Type B pancreatic cell (in vitro differentiated cells): ENCODE measurements at regions not wholly inside any gene's neighbourhood (a gene's known extent, or its start where the extent isn't known, plus 50 kb on each side); places are given as distances from the start of the nearest gene placed in this dataset.

Experiments
- DNase-seq: peaks from one replicate; pipeline ENCODE4 v3.0.0; 2021; ENCODE audit warnings: mixed read lengths; ENCODE audit not compliant: unreplicated experiment; ENCODE audit errors: extremely low spot score
- H3K27ac Mint-ChIP-seq: 2 replicates; pipeline ENCODE4 v1.8.0; 2021; ENCODE audit warnings: mild to moderate bottlenecking, mixed read lengths
- H3K27me3 Mint-ChIP-seq: 2 replicates; pipeline ENCODE4 v1.8.0; 2021; ENCODE audit warnings: mixed read lengths
- H3K36me3 Mint-ChIP-seq: 2 replicates; pipeline ENCODE4 v1.8.0; 2021; ENCODE audit warnings: mixed read lengths
- H3K4me1 Mint-ChIP-seq: one replicate; pipeline ENCODE4 v1.8.0; 2021; ENCODE audit warnings: mixed read lengths; ENCODE audit not compliant: unreplicated experiment
- H3K4me3 Mint-ChIP-seq: 2 replicates; pipeline ENCODE4 v1.8.0; 2021; ENCODE audit warnings: mild to moderate bottlenecking, mixed read lengths
- H3K9me3 Mint-ChIP-seq: 2 replicates; pipeline ENCODE4 v1.8.0; 2021; ENCODE audit warnings: mixed read lengths
- TF ChIP-seq, protein P1 (sequence below): fragments of 200-600 bp; sonication (generic); conservative IDR thresholded peaks from 2 replicates; pipeline ENCODE4 v1.5.0; 2021; ENCODE audit warnings: antibody characterized with exemption, mild to moderate bottlenecking

DNA sequence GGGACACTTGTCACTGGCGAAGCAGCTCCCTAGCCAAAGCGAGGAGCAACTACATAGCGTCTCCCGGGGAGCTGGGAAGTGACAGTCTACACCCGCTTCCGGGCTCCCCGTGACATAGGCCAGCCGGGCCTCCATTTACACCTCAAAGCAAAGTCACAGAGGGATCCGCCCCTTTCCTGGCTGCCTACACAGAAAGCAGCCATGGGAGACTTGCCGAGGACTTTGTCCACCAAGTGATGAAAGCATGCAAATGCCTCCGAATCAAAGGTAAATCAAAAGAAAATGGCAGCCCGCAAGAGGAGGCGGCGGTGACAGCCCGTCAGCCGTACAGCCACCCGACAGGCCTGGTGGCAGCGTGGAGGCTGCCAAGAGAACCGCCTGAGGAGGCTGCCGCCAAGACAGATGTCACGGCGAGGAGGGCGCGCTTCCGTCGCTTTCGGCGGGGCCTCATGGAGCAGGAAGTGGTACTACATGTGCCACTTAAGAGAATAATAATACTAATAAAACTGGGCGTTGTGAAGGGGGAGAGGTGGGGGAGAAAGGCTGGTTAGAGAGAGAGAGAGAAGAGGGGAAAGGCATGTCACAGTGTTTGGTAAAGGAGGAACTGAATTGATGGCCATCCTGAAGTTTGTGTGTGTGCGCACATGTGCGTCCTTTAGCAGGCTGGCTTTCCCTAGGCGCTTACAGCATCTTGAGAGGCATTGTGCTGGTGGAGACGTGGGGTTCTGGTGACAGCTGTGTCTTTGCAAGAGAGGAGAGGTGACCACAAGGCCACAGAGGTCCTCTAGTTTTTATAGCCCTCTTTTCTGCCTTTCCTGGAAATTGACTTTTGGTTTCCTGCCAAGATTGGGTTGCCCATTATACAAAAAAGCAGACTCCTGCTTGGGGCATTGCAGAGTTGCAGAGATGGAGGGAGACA is 661.7 kb downstream of the VRK1 start:
- peaks cover 17% of the 10 kb centered on the region for H3K4me1 Mint-ChIP-seq
- no peak for DNase-seq
- peak overlapping the region; percentile 46 for H3K27ac Mint-ChIP-seq
- TF ChIP-seq, protein P1, sequence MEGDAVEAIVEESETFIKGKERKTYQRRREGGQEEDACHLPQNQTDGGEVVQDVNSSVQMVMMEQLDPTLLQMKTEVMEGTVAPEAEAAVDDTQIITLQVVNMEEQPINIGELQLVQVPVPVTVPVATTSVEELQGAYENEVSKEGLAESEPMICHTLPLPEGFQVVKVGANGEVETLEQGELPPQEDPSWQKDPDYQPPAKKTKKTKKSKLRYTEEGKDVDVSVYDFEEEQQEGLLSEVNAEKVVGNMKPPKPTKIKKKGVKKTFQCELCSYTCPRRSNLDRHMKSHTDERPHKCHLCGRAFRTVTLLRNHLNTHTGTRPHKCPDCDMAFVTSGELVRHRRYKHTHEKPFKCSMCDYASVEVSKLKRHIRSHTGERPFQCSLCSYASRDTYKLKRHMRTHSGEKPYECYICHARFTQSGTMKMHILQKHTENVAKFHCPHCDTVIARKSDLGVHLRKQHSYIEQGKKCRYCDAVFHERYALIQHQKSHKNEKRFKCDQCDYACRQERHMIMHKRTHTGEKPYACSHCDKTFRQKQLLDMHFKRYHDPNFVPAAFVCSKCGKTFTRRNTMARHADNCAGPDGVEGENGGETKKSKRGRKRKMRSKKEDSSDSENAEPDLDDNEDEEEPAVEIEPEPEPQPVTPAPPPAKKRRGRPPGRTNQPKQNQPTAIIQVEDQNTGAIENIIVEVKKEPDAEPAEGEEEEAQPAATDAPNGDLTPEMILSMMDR = no peak
- H3K36me3 Mint-ChIP-seq = no peaks in the 10 kb centered on the region
- H3K27me3 Mint-ChIP-seq = peaks cover 25% of the 10 kb centered on the region
- H3K4me3 Mint-ChIP-seq = peak overlapping the region; percentile 79
- no peaks in the 10 kb centered on the region for H3K9me3 Mint-ChIP-seq

DNA sequence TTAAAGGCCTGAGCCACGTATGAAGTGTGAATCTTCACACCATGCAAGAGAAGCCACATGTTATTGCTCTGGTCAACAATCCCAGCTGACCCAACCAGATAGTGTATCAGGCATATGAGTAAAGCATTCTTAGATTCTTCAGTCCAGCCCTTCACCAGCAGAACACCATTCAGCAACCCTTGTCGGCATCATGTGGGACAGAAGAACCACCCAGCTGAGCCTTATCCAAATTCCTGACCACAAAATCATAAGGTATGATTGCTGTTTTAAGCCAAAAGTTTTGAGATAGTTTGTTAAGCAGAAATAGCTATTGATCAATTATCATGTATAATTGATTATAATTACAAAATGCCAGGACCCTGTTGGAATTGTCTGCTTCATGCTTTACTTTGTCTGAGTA is 664.9 kb downstream of the VRK1 start:
- Mint-ChIP-seq H3K9me3 (no peaks in the 10 kb centered on the region), H3K36me3 (no peaks in the 10 kb centered on the region), H3K4me3 (no peak overlapping the region), H3K4me1 (peaks cover 17% of the 10 kb centered on the region), H3K27ac (no peak overlapping the region), H3K27me3 (peaks cover 36% of the 10 kb centered on the region)
- TF ChIP-seq, protein P1 = no peak
- DNase-seq = no peak

DNA sequence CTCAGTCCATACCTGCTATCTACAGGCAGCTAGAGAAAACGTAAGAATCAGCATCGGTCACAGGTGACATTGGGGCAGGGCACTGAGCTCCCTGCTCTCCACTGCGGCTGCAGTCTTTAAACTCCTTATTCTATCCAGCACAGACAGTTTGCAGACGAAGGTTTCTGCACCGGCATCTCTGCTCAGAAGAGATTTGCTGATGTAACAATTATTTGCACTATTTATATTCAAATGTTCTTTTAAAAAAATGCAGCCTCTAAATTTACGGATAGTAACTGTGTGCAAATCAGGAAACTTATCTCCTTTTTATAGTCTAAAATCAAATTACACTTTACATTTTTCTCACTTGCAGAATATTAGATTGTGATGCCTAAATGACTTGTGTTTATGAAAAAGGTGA is 671.0 kb downstream of the VRK1 start:
- no peak overlapping the region for H3K4me3 Mint-ChIP-seq
- DNase-seq = no peak
- H3K4me1 Mint-ChIP-seq = no peaks in the 10 kb centered on the region
- TF ChIP-seq, protein P1 = no peak
- no peaks in the 10 kb centered on the region for H3K36me3 Mint-ChIP-seq
- H3K27me3 Mint-ChIP-seq = peaks cover 43% of the 10 kb centered on the region
- no peaks in the 10 kb centered on the region for H3K9me3 Mint-ChIP-seq
- no peak overlapping the region for H3K27ac Mint-ChIP-seq

DNA sequence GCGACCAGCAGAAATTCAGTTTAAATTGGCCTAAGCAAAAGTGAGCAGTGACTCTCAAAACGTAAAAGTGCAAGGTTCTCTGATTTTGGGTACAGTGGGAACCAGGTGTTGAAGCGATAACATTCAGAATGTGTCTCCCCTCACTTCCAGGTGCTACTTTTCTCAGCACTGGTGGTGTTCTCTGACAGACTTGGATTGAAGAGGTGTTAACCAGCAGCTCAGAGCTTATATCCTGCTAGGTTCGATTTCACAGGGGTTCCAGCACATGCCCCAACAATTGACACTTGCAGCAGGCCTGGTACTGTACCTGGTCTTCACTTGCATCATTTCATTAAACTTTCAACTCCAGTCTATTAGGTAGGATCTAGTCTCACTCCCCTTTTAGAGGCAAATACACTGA is 680.2 kb downstream of the VRK1 start:
- Mint-ChIP-seq H3K9me3 (no peaks in the 10 kb centered on the region), H3K4me1 (peaks cover 1% of the 10 kb centered on the region)

DNA sequence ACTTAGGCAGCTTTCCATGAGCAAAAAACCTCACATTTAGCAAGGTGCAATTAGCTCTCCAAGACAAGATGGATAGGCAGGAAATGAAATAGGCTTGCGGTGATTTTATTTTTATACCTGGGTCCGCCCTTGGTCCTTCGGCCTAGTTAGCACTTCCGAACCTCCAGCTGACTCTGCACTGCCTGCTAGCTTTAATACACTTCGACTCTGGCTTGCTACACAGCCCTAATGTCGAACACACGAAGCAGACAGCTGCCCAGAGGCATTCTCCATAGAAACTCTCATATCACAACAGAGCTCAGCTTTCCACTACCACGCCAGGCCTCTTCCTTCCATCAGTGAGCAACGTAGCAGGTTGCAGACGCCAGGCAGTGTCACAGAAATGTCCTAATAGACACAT is 688.0 kb downstream of the VRK1 start:
- Mint-ChIP-seq H3K27ac (no peak overlapping the region), H3K9me3 (peaks cover 3% of the 10 kb centered on the region), H3K4me1 (peaks cover 22% of the 10 kb centered on the region), H3K27me3 (peaks cover 3% of the 10 kb centered on the region), H3K4me3 (no peak overlapping the region), H3K36me3 (no peaks in the 10 kb centered on the region)
- no peak for DNase-seq
- TF ChIP-seq, protein P1 = no peak

More for the DNA sequence above, 680.2 kb downstream of the VRK1 start:
- Mint-ChIP-seq H3K4me3 (no peak overlapping the region), H3K36me3 (no peaks in the 10 kb centered on the region), H3K27me3 (peaks cover 22% of the 10 kb centered on the region), H3K27ac (no peak overlapping the region)
- DNase-seq = no peak
- TF ChIP-seq, protein P1 = no peak
